ENCODE measurements at regions not wholly inside any gene's neighbourhood (a gene's known extent, or its start where the extent isn't known, plus 50 kb on each side); places are given as distances from the start of the nearest gene placed in this dataset.

DNA sequence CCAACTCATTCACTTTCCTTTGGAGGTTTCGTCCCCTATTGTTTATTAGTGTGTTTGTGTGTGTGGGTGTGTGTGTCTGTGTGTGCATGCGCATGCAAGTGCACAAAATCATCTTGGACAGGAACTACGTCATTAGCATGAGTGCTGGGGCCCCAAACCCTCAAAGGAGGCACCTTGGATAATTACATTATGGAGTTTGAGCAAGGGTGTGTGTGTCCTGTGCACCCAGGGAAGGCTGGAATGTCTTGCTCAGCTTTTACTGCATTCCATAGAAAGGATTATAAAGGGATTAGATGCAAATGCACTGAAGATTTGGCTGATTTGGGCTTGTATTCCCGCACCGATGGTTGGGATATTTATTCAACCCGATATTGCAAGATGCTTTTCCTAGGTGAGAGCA lies 203.4 kb upstream of the NAV2 start:
- DNase-seq (no peak), ATAC-seq (no peak)
- Mint-ChIP-seq H3K36me3 (ENCODE audit: low read depth) (no peaks in the 10 kb centered on the region), H3K27ac (no peak overlapping the region), H3K9me3 (ENCODE audit: low read depth) (no peaks in the 10 kb centered on the region), H3K4me1 (no peaks in the 10 kb centered on the region), H3K4me3 (no peak overlapping the region), H3K27me3 (peaks cover 16% of the 10 kb centered on the region)
- intact Hi-C loops (cut with DNase I, micrococcal nuclease) = no loop called here
- POLR2A ChIA-PET = no interaction called here
- CTCF ChIA-PET = no interaction called here

DNA sequence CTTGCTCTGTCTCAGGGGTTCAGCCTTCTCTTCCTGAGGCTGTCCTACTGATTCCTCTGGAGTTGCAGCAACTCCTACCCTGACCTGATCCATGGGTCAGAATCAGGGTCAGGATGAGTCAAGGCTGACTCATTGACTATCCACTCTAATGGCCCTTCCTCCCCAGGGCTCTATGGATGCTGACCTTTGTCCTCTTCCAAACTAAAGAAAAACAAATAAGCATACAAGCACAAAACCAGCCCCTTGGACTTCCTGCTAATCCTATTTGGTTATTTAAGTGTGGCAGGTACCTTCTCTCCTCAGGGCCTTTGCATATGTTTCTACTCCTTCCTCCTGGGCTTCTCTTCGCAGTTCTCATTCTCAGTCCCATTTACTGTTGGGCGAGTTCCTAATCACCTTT lies 204.5 kb upstream of the NAV2 start:
- POLR2A ChIA-PET = no interaction called here
- H3K4me3 Mint-ChIP-seq = no peak overlapping the region
- peaks cover 18% of the 10 kb centered on the region for H3K27me3 Mint-ChIP-seq
- H3K36me3 Mint-ChIP-seq (ENCODE audit: low read depth) = no peaks in the 10 kb centered on the region
- DNase-seq (no peak), ATAC-seq (no peak)
- intact Hi-C loops (cut with DNase I, micrococcal nuclease) = no loop called here
- no peak overlapping the region for H3K27ac Mint-ChIP-seq
- no peaks in the 10 kb centered on the region for H3K4me1 Mint-ChIP-seq
- CTCF ChIA-PET = no interaction called here
- no peaks in the 10 kb centered on the region for H3K9me3 Mint-ChIP-seq (ENCODE audit: low read depth)

DNA sequence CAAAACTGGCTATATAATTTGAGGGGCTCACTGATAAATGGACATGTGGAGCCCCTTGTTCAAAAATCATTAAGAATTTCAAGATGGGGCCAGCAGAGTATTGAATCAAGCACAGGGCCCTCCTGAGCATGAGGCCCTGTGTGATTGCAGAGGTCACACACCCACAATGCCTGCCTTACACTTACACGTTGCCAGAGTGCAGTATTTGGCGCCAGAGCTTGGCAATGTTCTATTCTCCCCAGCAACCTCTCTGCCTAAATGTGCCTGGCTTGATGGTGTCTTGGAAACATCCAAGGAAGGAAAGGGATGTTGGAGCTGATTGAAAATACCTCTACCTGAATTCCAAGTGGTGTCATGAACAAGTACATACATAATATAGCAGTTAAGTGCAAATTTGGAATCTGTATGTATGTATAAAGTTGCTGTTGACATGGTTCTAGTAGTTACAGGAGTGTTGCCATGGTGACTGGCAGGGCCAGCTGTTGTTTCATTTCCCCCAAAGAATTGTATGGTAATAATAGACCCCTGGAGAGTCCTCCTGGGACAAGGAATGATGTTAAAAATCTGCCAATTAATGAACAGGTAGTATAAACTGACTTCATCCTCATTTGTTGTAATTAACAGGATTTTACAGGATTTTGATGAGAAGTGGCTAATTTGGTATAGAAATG lies 205.7 kb upstream of the NAV2 start:
- no peaks in the 10 kb centered on the region for H3K9me3 Mint-ChIP-seq (ENCODE audit: low read depth)
- DNase-seq (no peak), ATAC-seq (no peak)
- peaks cover 15% of the 10 kb centered on the region for H3K27me3 Mint-ChIP-seq
- no peaks in the 10 kb centered on the region for H3K4me1 Mint-ChIP-seq
- H3K27ac Mint-ChIP-seq = no peak overlapping the region
- H3K36me3 Mint-ChIP-seq (ENCODE audit: low read depth) = no peaks in the 10 kb centered on the region
- no peak overlapping the region for H3K4me3 Mint-ChIP-seq
- ChIA-PET CTCF (interaction anchor here (1.0 kb wide), 1 partner anchor 16 kb away, joined by 3 read pairs; no protein-coding TSS in a partner anchor), POLR2A (interaction anchor here (0.5 kb wide), 1 partner anchor 212 kb away, joined by 3 read pairs; no protein-coding TSS in a partner anchor)
- intact Hi-C loops (cut with DNase I, micrococcal nuclease) = no loop called here

DNA sequence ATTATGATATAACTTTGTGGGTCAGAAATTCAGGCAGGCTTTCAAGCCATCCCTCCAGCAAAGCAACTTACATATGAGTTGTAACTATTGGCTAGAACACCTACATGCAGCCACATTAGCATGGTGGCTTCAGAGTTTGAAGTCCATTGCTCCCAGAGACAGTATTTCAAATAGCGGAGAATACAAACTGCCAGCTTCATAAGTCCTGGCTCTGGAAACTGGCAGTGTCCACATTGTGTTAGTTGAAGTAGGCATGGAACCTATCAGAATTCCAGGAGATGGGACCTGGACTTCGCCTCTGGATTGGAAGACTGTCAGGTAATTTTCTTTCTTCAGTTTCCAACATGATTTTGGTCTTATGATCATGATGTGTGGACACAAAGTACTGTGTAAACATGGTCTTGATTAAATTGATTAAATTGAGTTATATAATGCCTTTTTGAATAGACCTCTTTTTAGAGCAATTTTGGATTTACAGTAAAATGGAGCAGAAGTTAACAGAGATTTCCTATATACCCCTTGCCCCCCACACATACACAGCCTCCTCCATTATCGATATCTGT lies 209.9 kb upstream of the NAV2 start:
- DNase-seq (no peak), ATAC-seq (no peak)
- Mint-ChIP-seq H3K4me1 (no peaks in the 10 kb centered on the region), H3K36me3 (ENCODE audit: low read depth) (no peaks in the 10 kb centered on the region), H3K27me3 (peaks cover 9% of the 10 kb centered on the region), H3K27ac (no peak overlapping the region), H3K4me3 (no peak overlapping the region), H3K9me3 (ENCODE audit: low read depth) (no peaks in the 10 kb centered on the region)
- ChIA-PET POLR2A (no interaction called here), CTCF (interaction anchor here (0.6 kb wide), 1 partner anchor 345 kb away, joined by 3 read pairs; no protein-coding TSS in a partner anchor)
- intact Hi-C loops (cut with DNase I, micrococcal nuclease) = no loop called here

DNA sequence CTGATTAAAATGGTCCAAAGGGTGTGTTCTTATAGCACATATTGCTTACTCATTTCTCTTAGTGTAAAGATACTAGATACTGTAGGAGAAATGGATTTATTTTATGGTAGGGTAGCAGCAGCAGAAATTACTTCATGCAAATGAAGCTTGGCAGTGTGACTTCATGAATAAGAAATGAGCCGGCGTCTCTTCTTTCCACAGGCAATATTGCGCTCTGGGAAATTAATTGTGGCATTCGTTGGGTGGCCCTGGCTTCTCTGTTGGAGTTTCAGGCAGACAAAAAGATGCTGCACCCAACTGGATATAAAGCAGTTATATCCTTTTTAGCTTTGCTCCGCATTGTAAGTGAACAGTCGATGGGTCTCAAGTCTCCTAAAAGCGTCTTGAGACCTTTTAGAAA lies 211.0 kb upstream of the NAV2 start:
- DNase-seq (no peak), ATAC-seq (no peak)
- H3K4me1 Mint-ChIP-seq = no peaks in the 10 kb centered on the region
- intact Hi-C loops (cut with DNase I, micrococcal nuclease) = no loop called here
- CTCF ChIA-PET = no interaction called here
- no peaks in the 10 kb centered on the region for H3K9me3 Mint-ChIP-seq (ENCODE audit: low read depth)
- H3K4me3 Mint-ChIP-seq = no peak overlapping the region
- no peaks in the 10 kb centered on the region for H3K36me3 Mint-ChIP-seq (ENCODE audit: low read depth)
- POLR2A ChIA-PET = no interaction called here
- peaks cover 9% of the 10 kb centered on the region for H3K27me3 Mint-ChIP-seq
- H3K27ac Mint-ChIP-seq = no peak overlapping the region

DNA sequence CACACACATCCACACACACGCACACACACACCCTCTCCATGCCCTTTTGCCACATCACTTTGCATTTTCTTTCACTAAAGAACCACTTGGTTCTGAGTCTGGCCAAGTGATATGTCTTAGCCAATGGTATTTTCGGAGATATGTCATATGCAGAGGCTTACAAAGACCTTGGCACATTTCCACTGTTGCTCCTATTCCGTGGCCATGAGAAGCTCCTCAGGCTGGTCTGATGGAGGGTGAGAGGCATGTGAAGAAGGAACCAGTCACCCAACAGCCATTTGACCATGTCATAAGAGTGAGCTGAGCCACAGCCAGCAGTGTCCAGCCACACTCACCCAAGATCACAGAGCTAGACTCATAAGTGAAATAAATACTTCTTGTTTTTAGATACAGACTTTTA lies 212.6 kb upstream of the NAV2 start:
- Mint-ChIP-seq H3K27me3 (peaks cover 7% of the 10 kb centered on the region), H3K27ac (no peak overlapping the region), H3K4me3 (no peak overlapping the region), H3K36me3 (ENCODE audit: low read depth) (no peaks in the 10 kb centered on the region), H3K9me3 (ENCODE audit: low read depth) (no peaks in the 10 kb centered on the region), H3K4me1 (no peaks in the 10 kb centered on the region)
- ATAC-seq (no peak), DNase-seq (no peak)
- ChIA-PET CTCF (interaction anchor here (0.8 kb wide), 1 partner anchor 46 kb away, joined by 3 read pairs; no protein-coding TSS in a partner anchor), POLR2A (no interaction called here)
- intact Hi-C loops (cut with DNase I, micrococcal nuclease) = no loop called here

DNA sequence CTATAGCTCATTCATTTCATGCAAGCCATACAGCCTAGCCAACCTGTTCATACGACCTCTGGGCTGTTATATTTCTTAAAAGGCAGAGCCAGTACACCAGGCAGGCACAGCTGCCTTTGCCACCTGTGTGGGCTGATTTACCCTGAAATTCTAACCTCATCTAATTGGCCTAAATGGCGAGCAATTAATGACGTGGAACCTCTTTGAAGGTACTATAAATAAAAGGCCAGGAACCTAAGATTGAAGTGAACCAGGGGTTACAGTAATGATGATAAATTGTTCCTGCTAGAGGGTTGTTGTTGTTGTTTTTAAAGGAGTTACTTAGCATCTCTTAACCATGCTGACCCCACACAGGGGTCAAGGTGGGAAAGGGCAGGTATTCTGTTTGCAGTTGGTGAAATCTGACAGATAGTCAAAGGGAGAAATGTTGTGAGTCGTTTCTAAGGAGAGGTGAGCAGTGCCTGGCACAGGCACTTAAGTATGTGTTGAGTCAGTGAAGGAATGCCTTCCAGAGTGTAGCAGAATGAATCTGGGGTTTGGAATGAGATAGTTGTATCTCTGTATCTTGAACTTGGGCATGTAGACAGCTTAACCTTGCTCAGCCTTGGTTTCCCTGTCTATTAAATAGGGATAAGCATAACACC lies 213.5 kb upstream of the NAV2 start:
- no peaks in the 10 kb centered on the region for H3K36me3 Mint-ChIP-seq (ENCODE audit: low read depth)
- no peaks in the 10 kb centered on the region for H3K9me3 Mint-ChIP-seq (ENCODE audit: low read depth)
- ATAC-seq = no peak
- CTCF ChIA-PET = no interaction called here
- no peak overlapping the region for H3K27ac Mint-ChIP-seq
- intact Hi-C loops (cut with DNase I, micrococcal nuclease) = no loop called here
- no peaks in the 10 kb centered on the region for H3K4me1 Mint-ChIP-seq
- H3K4me3 Mint-ChIP-seq = no peak overlapping the region
- DNase-seq = no peak
- peaks cover 7% of the 10 kb centered on the region for H3K27me3 Mint-ChIP-seq
- POLR2A ChIA-PET = no interaction called here

DNA sequence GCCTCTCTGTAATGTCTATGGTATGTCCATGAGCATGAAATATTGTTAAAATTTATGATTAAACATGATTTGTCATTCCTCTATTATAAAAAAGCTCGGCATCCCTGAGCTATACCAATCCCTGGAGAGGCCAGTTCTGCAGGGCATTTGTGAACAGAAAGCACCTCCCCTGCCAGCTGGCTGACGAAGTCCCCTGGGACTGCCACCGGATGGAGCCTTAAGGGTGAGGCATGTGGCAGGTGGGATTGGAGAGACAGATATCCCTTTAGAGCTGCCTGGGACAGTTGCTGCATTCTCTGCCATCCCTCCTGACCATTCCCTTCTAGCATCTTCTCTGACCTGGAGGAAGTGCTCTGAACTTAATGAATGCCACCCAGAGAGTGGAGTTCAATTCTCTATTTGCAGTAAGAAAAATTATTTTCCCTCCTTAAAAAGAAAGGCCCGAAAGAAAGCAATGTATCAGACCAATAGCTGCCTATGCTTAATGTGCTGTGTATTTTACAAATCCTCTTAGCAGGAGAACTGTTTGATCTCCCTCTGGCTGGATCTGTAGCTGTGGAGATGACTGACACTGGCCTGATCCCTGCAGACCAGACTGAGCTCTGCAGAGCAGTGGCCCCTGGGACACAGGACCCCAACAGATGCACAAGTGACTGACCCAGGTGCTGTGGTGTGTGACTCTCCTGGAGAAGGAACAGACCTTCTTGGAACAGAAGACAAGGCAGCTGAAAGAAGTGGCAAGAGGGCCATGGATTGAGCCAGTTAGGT lies 219.0 kb upstream of the NAV2 start:
- ATAC-seq (no peak), DNase-seq (no peak)
- H3K27ac Mint-ChIP-seq = no peak overlapping the region
- no peaks in the 10 kb centered on the region for H3K4me1 Mint-ChIP-seq
- H3K36me3 Mint-ChIP-seq (ENCODE audit: low read depth) = no peaks in the 10 kb centered on the region
- H3K9me3 Mint-ChIP-seq (ENCODE audit: low read depth) = no peaks in the 10 kb centered on the region
- no peak overlapping the region for H3K4me3 Mint-ChIP-seq
- CTCF ChIA-PET = interaction anchor here (0.7 kb wide), 1 partner anchor 576 kb away, joined by 3 read pairs; no protein-coding TSS in a partner anchor
- peaks cover 8% of the 10 kb centered on the region for H3K27me3 Mint-ChIP-seq
- POLR2A ChIA-PET = no interaction called here
- intact Hi-C loops (cut with DNase I, micrococcal nuclease) = no loop called here

DNA sequence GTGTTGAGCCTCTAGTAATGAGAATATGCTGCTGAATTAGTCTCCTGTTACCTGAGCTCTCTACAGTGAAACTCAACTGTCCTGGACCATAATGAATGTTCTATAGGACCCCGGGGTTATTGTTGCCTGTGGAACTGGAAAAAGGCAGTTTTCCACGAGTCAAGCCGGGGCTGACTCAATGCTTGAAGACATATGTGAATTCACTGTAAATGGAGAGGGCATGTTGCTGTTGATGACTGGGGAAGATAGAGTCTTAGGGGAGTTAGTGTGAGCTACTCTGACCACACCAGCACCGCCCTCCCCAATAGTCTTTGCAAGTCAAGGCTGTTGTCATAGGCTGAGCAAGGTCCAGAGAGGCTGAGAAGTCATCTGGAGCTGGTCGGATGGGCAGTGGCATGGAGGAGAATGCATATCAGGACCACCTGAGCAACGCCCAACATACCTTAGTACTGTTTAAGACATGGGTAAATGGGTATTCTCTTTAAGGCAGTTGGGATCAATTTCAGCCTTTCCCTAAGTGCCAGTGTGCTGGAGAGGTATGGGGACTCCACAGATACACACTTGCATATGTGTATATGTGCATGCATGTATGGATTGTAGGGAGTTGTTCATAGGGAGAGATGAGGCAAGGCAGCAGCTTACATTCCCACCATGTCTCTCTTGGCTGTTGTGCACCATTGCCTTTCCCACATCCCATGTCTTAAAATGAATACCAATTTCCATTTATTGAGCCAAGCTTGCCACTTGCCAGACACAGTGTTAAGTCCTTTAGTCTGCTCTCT lies 230.1 kb upstream of the NAV2 start:
- Mint-ChIP-seq H3K36me3 (ENCODE audit: low read depth) (no peaks in the 10 kb centered on the region), H3K4me1 (no peaks in the 10 kb centered on the region), H3K4me3 (no peak overlapping the region), H3K27ac (no peak overlapping the region), H3K27me3 (peaks cover 5% of the 10 kb centered on the region), H3K9me3 (ENCODE audit: low read depth) (no peaks in the 10 kb centered on the region)
- ChIA-PET CTCF (no interaction called here), POLR2A (interaction anchor here (0.5 kb wide), 1 partner anchor 629 kb away, joined by 3 read pairs; no protein-coding TSS in a partner anchor)
- no peak for DNase-seq
- ATAC-seq = no peak
- intact Hi-C loops (cut with DNase I, micrococcal nuclease) = no loop called here

DNA sequence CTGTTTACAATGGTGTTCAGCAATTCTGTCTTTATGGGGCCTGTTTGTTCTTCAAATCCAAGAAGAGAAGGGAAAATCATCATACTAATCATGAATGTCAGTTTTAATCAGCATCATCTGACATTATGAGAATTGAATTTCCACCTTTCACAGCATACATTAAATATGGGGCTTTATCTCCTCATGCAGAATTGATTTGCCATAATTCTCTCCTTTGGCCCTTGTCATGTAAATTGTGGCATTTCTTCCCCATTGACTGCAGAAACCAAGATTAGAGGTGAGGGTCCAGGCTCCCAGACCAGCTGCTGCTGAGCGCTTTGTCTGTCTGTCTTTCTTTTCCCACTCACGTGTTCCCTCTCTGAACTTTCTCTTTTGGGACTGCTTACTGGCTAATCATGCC lies 232.1 kb upstream of the NAV2 start:
- intact Hi-C loops (cut with DNase I, micrococcal nuclease) = no loop called here
- Mint-ChIP-seq H3K9me3 (ENCODE audit: low read depth) (no peaks in the 10 kb centered on the region), H3K4me3 (no peak overlapping the region), H3K27me3 (peaks cover 7% of the 10 kb centered on the region), H3K4me1 (no peaks in the 10 kb centered on the region), H3K27ac (no peak overlapping the region), H3K36me3 (ENCODE audit: low read depth) (no peaks in the 10 kb centered on the region)
- no peak for ATAC-seq
- no peak for DNase-seq
- ChIA-PET POLR2A (no interaction called here), CTCF (no interaction called here)

DNA sequence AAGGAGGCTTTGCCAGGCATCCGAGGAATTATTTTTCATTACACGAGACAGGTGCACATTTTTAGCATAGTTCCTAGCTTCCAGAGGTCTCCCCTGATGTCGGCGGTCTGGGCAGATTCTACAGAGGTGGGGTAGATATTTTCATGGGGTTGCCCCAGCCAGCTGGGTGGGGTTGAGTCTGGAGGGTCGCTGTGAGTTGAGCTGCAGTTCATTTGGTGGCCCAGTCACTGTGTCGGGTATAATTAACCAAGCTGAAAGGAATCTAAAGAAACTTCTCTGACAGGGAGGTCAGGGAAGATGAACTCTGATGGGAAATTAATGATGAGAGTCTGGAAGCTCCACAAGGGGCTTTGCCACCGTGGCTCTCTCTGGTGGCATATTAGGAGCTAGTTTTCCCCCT lies 233.7 kb upstream of the NAV2 start:
- H3K36me3 Mint-ChIP-seq (ENCODE audit: low read depth) = no peaks in the 10 kb centered on the region
- H3K9me3 Mint-ChIP-seq (ENCODE audit: low read depth) = no peaks in the 10 kb centered on the region
- H3K4me1 Mint-ChIP-seq = no peaks in the 10 kb centered on the region
- ATAC-seq = no peak
- no peak overlapping the region for H3K4me3 Mint-ChIP-seq
- no peak overlapping the region for H3K27ac Mint-ChIP-seq
- DNase-seq = no peak
- intact Hi-C loops (cut with DNase I, micrococcal nuclease) = no loop called here
- ChIA-PET POLR2A (no interaction called here), CTCF (no interaction called here)
- peaks cover 9% of the 10 kb centered on the region for H3K27me3 Mint-ChIP-seq

Measured in activated CD4-positive, alpha-beta T cell treated with anti-CD3 and anti-CD28 coated beads for 36 hours (primary cell).